Parathyroid adenoma (tissue), 2 donors: ENCODE measurements at regions not wholly inside any gene's neighbourhood (a gene's known extent, or its start where the extent isn't known, plus 50 kb on each side); places are given as distances from the start of the nearest gene placed in this dataset.

Experiments
- H2AFZ ChIP-seq: fragments of 300-600 bp; sonication (generic); one replicate; pipeline ENCODE4 v1.7.0; 2017; ENCODE audit warnings: antibody characterized with exemption, mild to moderate bottlenecking
- H3K27ac ChIP-seq: fragments of 300-600 bp; sonication (generic); one replicate; pipeline ENCODE4 v1.7.0; 2017
- H3K27me3 ChIP-seq: fragments of 300-600 bp; sonication (generic); one replicate; pipeline ENCODE4 v1.7.0; 2017; ENCODE audit warnings: low read length; ENCODE audit not compliant: control insufficient read depth, insufficient read depth
- H3K36me3 ChIP-seq: fragments of 300-600 bp; sonication (generic); one replicate; pipeline ENCODE4 v1.7.0; 2017; ENCODE audit warnings: low read length; ENCODE audit not compliant: control insufficient read depth, insufficient read depth
- H3K4me1 ChIP-seq: fragments of 300-600 bp; sonication (generic); one replicate; pipeline ENCODE4 v1.7.0; 2017; ENCODE audit warnings: control low read depth
- H3K4me2 ChIP-seq: fragments of 300-600 bp; sonication (generic); one replicate; pipeline ENCODE4 v1.7.0; 2017; ENCODE audit warnings: low read length
- H3K4me3 ChIP-seq: fragments of 300-600 bp; sonication (generic); one replicate; pipeline ENCODE4 v1.7.0; 2017; ENCODE audit warnings: low read depth, low read length
- H3K79me2 ChIP-seq: fragments of 300-600 bp; sonication (generic); one replicate; pipeline ENCODE4 v1.7.0; 2017; ENCODE audit warnings: control low read depth
- H3K9ac ChIP-seq: fragments of 300-600 bp; sonication (generic); one replicate; pipeline ENCODE4 v1.7.0; 2017; ENCODE audit warnings: mild to moderate bottlenecking
- H3K9me3 ChIP-seq: fragments of 300-600 bp; sonication (generic); one replicate; pipeline ENCODE4 v1.7.0; 2017; ENCODE audit warnings: low read length; ENCODE audit not compliant: control insufficient read depth
- TF ChIP-seq, protein P1 (sequence below): fragments of 300-600 bp; sonication (generic); IDR thresholded peaks from one replicate; pipeline ENCODE4 v1.7.0; 2017; ENCODE audit warnings: antibody characterized with exemption, mild to moderate bottlenecking
- donor health status: primary hyperparathyroidism.

DNA sequence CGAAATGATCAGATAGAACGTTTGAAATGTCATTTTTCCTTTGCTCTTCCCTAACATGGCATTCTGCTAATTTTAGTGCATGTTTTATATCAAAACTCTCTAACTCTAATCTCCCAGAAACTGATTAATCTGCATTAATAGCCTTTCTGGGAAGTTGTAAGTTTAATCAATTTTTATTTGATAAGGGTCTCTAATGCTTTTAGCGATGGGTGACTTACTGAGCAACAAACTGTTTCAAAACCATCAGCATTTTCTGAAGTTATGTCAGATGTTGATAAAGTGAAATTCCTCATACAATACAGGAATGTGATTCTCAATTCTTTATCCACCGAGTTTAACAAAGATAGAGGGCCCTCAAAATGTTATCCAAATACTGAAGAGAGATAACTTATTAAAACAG, 431.6 kb upstream of the CXADR start:
- Histone ChIP-seq H3K9me3 (no peaks in the 10 kb centered on the region), H2AFZ (no peak overlapping the region), H3K4me1 (no peaks in the 10 kb centered on the region), H3K27me3 (no peaks in the 10 kb centered on the region), H3K4me3 (no peak overlapping the region), H3K9ac (no peak overlapping the region), H3K79me2 (no peaks in the 10 kb centered on the region), H3K36me3 (no peaks in the 10 kb centered on the region), H3K27ac (no peak overlapping the region), H3K4me2 (no peak overlapping the region)
- TF ChIP-seq, protein P1, sequence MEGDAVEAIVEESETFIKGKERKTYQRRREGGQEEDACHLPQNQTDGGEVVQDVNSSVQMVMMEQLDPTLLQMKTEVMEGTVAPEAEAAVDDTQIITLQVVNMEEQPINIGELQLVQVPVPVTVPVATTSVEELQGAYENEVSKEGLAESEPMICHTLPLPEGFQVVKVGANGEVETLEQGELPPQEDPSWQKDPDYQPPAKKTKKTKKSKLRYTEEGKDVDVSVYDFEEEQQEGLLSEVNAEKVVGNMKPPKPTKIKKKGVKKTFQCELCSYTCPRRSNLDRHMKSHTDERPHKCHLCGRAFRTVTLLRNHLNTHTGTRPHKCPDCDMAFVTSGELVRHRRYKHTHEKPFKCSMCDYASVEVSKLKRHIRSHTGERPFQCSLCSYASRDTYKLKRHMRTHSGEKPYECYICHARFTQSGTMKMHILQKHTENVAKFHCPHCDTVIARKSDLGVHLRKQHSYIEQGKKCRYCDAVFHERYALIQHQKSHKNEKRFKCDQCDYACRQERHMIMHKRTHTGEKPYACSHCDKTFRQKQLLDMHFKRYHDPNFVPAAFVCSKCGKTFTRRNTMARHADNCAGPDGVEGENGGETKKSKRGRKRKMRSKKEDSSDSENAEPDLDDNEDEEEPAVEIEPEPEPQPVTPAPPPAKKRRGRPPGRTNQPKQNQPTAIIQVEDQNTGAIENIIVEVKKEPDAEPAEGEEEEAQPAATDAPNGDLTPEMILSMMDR: no peak

DNA sequence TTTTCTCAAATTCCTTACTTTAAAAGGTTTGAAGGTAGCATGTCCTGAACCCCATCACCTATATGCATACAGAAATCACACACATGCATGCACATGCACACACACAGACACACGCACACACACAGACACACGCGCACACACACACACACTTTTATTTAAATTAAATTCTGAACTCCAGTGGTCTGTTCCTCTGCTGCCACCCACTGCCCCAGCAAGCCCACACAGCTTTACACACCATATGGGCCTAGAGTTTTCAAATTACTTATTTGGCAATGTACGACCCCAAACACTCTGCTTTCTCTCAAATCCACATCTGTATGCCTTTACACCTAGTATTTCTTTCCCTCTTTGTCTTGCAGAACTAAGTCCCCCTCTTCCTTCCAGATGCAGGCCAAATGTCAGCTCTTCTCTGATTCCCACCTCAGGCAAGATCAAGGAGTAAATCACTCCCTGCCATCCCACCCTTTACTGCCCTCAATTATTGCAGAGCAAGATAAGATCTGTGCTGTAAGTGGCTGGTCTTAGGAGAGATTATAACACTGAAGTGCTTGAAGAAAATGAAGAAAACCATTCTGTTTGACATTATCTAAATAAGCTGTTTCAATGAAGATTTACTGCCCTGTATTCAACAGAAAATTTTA, 429.9 kb upstream of the CXADR start:
- Histone ChIP-seq H3K9me3 (no peaks in the 10 kb centered on the region), H3K9ac (no peak overlapping the region), H2AFZ (no peak overlapping the region), H3K4me1 (no peaks in the 10 kb centered on the region), H3K4me2 (no peak overlapping the region), H3K27ac (no peak overlapping the region), H3K79me2 (no peaks in the 10 kb centered on the region), H3K36me3 (no peaks in the 10 kb centered on the region), H3K27me3 (no peaks in the 10 kb centered on the region), H3K4me3 (no peak overlapping the region)
- TF ChIP-seq, protein P1: no peak

DNA sequence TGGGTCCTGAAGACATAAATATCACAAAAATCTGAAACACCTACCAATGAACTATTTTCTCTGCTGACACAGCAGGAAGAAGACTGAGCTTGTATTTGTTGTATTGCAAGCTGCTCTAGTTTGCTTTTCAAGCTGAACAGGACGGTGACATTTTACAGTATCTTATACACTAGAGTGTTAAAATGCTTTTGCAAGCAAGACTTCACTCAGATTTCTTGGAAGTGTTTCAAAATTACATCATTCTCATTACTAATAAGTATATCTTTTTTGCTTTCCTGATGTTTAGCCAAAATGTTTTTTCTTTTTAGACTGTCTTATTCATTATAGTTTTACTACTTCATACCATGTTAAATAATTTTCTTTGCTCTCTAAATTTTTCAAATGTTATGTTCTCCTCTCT, 427.1 kb upstream of the CXADR start:
- Histone ChIP-seq H3K9me3 (no peaks in the 10 kb centered on the region), H3K4me3 (no peak overlapping the region)
- TF ChIP-seq, protein P1: no peak

DNA sequence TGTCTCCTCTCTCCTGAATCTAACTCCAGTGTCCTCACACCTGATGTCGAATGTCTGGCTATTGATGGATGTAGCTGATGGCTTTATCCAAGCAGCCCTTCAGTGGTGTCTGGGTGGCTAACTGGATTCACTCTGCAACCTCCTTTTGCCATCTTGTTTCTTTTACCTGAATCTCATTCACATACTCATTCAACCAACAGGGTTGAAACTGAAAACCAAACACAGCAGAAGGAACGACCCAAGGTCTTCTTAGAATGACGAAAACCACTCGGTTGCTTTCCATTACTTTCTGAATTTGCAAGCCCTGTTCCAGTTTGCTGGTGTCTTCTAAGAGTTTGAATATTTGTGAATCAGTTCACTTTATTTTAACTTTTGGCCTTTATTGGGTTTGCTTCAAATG, 424.3 kb upstream of the CXADR start:
- H3K4me3 ChIP-seq: no peak overlapping the region
- H3K79me2 ChIP-seq: no peaks in the 10 kb centered on the region
- H3K9ac ChIP-seq: no peak overlapping the region
- H3K4me2 ChIP-seq: no peak overlapping the region
- H3K27ac ChIP-seq: no peak overlapping the region
- H3K9me3 ChIP-seq: no peaks in the 10 kb centered on the region
- H2AFZ ChIP-seq: no peak overlapping the region
- TF ChIP-seq, protein P1: no peak
- H3K36me3 ChIP-seq: no peaks in the 10 kb centered on the region
- no peaks in the 10 kb centered on the region for H3K4me1 ChIP-seq
- H3K27me3 ChIP-seq: no peaks in the 10 kb centered on the region

More for the DNA sequence above, 427.1 kb upstream of the CXADR start:
- Histone ChIP-seq H3K27ac (no peak overlapping the region), H3K4me2 (no peak overlapping the region), H3K36me3 (no peaks in the 10 kb centered on the region), H3K9ac (no peak overlapping the region), H3K79me2 (no peaks in the 10 kb centered on the region), H3K4me1 (no peaks in the 10 kb centered on the region), H2AFZ (no peak overlapping the region), H3K27me3 (no peaks in the 10 kb centered on the region)

DNA sequence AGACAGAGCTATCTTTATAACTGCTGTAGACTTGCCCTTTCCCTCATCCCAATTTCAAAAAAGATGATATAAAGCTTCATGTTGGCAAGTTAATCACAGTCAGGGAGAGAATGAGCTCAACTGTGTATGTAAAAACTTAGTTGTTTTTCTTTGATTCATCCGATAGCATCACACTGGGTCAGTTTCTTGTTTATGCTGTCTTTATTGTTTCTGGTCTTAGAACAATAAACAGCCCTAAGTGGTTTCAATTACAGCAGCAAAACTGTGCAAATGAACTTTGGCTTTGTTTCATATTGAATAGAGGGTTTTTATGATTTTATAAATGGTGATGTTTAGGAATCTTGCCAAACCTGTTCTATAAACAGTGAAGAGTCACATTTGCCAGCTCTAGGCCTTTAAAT, 423.8 kb upstream of the CXADR start:
- TF ChIP-seq, protein P1: no peak
- no peak overlapping the region for H3K4me3 ChIP-seq
- H2AFZ ChIP-seq: no peak overlapping the region
- no peaks in the 10 kb centered on the region for H3K4me1 ChIP-seq
- H3K79me2 ChIP-seq: no peaks in the 10 kb centered on the region
- no peaks in the 10 kb centered on the region for H3K27me3 ChIP-seq
- no peak overlapping the region for H3K9ac ChIP-seq
- H3K36me3 ChIP-seq: no peaks in the 10 kb centered on the region
- H3K4me2 ChIP-seq: no peak overlapping the region
- H3K9me3 ChIP-seq: no peaks in the 10 kb centered on the region
- H3K27ac ChIP-seq: no peak overlapping the region
